ENCODE measurements at regions not wholly inside any gene's neighbourhood (a gene's known extent, or its start where the extent isn't known, plus 50 kb on each side); places are given as distances from the start of the nearest gene placed in this dataset.
"Not testable (repeated sequence)": the region's sequence is repeated elsewhere in the genome, so short reads cannot be mapped to it uniquely, and the experiment has no call there.

- DNase-seq = no peak
Observed at GRCh38 chr1:172931340-172931739, 119.4 kb downstream of the TNFSF18 start.

DNA sequence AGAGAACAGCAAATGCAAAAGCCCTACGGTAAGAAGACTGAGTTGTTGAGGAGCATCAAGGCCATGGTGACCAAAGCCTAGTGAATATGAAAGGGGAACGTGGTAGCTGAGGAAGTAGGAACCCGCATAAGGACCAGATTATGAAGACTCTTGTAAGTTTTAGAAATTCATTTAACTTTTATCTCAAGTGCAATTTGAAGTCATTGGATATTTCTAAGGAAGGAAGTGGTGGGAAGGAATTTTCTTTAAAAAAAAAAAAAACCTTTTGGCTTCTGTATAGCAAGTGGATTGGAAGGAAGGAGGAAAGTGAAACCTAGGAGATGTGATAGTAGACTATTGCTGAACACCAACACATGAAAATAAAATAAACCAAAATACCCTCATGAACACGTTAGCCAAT is 119.0 kb downstream of the TNFSF18 start:
- no peak for DNase-seq

DNA sequence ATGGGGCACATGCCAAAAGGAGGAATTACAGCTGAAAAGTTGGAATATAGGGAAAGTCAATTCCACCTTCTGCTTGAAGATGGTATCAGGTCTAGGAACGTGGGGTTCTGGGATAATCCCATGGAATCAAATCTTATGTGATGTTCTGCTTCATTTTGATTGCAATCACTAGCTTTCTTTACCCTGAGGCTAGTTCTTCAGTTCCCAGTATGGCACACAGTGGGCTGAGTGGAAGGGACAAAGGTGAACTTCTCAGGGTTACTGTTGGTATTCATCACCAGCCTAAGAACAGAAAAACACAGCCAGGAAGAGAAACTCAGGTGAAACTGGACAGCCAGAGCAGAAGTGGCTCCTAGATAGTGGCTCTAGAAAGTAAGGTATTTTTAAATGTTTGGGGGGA is 117.8 kb downstream of the TNFSF18 start:
- DNase-seq = no peak

- no peak for DNase-seq
Observed at GRCh38 chr1:172934417-172934762, 116.4 kb downstream of the TNFSF18 start.

DNA sequence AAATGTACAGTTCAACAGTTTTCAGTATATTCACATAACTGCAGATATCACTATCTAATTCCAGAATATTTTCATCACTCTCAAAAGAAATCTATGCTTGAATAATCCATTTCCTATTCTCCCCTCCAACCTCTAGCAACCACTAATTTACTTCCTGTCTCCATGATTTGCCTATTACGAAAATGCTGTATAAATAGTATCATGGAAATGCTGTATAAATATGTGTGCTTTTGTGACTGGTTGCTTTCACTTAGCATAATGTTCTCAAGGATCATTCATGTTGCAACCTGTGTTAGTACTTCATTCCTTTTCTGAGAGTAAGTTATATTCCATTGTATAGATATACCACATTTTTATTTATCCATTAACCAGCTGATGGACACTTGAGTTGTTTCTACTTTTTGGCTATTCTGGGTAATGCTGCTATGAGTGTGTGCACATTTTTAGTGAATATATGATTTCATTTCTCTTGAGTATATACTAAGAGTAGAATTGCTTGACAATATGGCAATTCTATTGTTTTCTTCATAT is 115.6 kb downstream of the TNFSF18 start:
- DNase-seq = no peak

GRCh38 chr1:172936088-172936645 is 114.6 kb downstream of the TNFSF18 start:
- no peak for DNase-seq

DNA sequence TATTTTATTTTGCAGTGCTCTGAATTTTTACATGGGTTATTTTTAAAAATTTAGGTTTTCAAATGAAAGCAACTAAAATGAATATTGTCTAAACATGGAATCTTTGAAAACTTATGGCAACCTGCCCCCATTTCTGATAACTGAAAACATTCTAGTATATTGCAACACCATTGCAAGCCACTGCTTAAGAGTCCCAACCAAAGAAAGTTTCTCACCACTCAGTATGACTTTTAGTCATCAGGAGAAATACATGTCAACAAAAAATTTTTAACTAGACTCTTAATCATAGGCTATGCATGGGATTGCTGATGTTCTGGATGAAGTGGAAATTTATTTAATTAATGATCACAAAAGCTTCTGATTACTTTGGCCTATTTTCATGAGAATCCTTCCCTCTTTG is 112.1 kb downstream of the TNFSF18 start:
- no peak for DNase-seq

DNA sequence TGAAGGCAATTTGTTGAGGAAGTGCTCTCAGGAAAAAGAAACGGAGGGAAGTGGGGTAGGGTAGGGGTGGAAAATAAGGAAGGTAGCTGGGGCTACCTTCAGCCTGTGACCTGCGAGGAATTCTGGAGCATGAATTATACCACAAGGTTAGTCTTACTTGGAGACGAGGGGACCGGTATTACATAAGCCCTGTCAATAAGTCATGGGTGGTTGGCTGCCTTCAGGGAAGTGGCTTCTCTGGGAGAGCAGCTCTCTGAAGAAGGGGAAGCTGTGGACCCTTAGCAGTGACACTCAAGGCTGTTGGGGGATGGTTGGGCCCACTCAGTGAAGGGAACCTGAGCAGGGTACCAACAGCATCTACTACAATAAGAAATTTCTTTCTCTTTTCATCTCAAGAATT is 111.3 kb downstream of the TNFSF18 start:
- no peak for DNase-seq

DNA sequence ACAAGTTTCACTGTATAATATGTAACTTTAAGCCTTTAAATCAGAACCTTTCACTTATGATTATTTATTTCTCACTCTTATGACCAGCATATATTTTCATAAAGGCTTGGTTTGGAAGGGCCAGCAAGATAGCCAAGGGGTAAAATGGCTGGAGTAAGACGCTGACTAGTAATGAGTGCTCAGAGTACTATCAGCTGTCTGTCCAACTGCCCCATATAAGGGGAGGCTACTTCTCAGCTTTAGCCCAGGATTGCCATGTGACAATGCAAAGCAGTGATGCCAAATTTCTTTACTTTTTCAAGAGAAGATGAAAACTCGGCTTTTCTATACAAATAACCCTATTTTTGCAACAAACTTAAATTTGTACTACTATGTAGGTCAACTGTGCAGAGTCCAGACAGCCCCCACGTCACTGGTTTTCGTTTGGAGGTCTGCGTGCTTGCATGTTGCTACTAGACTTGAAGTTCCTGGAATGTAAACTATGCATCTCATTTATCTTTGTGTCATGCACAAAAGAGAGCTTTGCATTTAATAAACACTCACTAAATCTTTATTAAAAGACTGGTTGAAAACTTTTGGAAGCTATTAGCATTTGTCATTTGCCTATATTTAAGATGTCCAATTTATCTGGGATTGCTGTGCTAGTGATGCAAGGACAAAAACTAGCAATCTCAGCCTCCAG is 110.4 kb downstream of the TNFSF18 start:
- DNase-seq = no peak

DNA sequence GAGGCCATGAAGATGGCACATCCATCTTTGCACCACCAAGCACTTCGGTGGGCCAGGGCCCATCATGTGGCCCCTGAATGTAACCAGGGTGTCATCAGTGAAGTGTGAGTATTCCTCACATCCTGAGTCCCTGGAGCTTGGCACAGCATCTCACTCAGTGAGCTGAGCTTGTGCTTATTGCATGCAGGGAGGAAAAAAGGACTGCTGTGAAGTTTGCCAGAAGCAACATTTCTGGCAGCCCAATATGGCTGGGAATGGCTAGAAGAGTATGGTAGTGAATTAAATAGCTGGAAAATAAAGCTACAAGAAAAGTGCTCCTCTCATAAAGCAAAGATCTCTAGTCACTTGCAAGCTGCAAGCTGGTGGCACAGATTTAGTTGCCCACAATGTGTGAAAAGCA is 109.3 kb downstream of the TNFSF18 start:
- DNase-seq = no peak

DNA sequence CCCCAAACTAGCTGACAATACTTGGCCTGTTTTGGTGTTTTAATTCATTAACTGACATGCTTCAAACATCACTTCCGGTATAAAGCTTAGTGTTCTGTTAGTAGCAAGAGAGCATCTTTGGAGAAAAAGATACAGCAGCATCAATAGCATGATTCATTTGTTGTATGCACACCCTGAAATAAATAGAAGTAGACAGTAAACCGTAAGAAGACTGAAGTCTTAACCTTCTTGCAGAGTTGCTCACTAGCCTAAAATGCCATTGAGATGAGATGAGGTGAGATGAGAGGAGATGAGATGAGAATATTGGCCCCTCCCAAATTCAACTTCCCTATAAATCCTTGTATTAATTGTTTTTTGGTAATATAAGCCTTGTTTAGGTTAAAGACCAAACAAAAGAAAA is 108.8 kb downstream of the TNFSF18 start:
- DNase-seq = no peak

DNA sequence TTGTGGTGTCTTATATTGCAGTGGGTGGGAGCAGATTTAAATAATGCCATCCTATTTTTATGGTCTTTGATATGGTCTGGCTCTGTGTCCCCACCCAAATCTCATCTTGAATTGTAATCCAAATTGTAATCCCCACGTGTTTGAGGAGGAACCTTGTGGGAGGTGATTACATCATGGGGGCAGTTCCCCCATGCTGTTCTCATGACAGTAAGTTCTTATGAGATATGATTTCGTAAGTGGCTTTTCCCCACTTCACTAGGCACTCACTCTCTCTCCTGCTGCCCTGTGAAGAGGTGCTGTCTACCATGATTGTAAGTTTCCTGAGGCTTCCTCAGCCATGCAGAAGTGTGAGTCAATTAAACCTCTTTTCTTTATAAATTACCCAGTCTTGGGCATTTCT is 107.6 kb downstream of the TNFSF18 start:
- DNase-seq = not testable (repeated sequence)

GRCh38 chr1:172944931-172945330 is 105.8 kb downstream of the TNFSF18 start:
- DNase-seq = no peak

DNA sequence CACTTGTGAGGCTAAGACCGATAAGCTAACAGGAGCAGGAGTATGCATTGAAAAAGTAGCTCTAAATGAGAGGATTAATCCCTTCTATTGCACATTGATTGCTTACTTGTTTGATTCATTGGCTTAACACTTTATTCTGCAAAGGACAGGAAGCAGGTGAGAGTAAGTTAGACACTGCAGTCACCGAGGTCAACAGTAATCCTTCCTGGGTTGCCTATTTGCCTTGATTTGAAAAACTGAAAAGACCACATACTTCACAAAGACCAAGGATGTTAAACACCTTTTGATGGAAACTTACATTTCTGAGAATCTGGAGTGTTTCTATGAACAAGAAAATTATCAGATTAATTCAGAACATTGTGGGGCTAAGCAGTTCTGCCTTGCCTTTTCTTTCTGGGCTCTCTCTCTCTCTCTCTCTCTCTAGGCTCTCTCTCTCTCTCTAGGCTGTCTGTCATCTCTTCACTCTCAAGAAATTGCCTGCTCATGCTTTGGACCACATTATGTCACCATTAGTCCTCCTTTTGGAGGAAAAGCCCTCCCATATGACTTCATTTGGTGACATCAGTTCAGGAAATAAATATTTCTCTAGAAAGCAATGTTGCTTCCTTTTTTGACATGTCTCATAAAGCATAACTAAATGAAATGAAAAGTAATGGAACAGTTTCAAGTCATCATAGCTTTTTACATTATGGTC is 103.8 kb downstream of the TNFSF18 start:
- DNase-seq = no peak

DNA sequence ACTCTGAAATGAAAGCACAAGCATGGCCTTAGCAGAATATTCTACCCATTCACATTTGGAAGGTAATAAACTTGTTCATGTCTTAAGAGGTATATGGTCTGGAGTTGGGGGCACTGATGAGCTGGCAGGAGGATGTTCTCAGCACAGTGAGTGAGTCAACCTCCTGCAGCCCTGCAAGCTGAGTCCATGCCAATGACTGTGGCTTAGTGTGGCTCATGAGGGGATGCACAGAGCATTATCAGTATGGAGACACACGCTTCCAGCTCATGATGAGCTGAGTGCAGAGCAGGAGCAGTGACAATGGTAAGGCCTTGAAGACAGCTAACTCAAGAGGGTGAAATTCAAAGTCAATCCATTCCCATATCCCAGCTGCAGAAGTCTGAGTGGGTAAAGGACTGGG is 102.3 kb downstream of the TNFSF18 start:
- DNase-seq = no peak

- no peak for DNase-seq
Observed at GRCh38 chr1:172949096-172949495, 101.6 kb downstream of the TNFSF18 start.

- DNase-seq = no peak
Observed at GRCh38 chr1:172950528-172950927, 100.2 kb downstream of the TNFSF18 start.

DNA sequence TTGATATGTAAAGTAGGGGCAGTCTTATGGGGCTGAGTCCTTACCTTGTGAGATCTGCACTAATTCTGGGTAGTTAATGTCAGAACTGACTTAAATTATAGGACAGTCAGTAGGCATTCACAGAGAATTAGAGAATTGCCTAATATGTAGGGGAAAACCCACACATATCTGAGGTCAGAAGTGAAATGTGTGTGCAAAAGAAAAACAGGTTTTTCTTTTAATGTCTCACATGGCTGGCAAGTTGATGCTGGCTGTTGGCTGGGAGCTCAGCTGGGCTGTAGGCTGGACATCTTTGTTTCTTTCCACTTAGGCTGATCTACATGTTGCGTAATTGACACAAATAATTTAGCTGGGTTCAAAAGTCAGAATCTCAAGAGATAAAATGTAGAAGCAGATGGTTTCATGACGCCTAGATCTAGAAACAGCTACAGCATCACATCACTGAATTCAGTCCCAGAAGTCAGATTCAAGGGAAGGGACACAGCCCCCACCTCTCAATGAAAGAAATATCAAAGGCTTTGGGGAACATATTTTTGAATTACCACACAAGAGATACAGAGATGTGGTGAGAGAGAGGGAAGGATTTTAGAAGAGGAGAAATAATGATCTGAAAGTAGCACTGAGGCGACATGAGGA is 98.9 kb downstream of the TNFSF18 start:
- no peak for DNase-seq

DNA sequence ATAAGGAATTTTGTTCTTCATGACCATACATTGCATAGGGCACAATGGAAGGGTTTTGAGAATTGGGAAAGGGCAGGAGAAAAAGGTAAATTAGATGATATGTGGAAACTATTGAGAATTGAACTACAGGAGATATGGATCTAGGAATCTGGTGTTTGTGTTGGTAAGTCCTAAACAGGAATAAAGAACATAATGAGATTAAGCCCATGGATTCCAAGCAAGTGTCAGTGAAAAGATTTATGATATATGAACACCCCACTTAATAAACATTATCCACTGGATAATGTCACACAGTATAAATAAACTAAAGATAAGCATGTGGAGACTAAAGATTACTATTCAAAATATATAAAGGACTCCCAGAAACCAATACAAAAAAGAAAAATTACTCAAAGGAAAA is 98.2 kb downstream of the TNFSF18 start:
- no peak for DNase-seq

- no peak for DNase-seq
Observed at GRCh38 chr1:172954476-172955150, 96.1 kb downstream of the TNFSF18 start.

GRCh38 chr1:172955161-172955815 is 95.5 kb downstream of the TNFSF18 start:
- no peak for DNase-seq

GRCh38 chr1:172956871-172957270 is 93.9 kb downstream of the TNFSF18 start:
- DNase-seq = no peak

DNA sequence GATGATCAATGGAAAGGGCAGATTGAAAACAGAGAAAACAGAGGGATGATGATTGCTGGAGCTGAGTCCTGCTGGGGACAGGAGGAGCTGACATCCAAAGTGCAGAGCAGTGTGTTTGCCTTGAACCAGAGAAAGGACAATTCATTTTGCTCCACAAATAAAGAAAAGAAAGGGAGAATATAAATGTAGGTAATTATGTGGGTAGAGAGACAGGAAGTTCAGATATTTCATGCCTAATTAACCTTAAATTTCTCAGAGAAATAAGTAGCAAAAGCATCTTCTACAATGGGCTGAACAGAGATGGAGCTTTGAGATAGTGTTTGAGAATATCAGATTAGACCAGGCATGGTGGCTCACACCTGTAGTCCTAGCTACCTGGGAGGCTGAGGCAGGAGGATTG is 93.2 kb downstream of the TNFSF18 start:
- no peak for DNase-seq

Data from activated CD4-positive, CD25-positive, alpha-beta regulatory T cell treated with anti-CD3 and anti-CD28 coated beads, Interleukin-2, amount 50 U/mL, for 72 hours (primary cell).